GM12878 (cell line): ENCODE measurements at regions not wholly inside any gene's neighbourhood (a gene's known extent, or its start where the extent isn't known, plus 50 kb on each side); places are given as distances from the start of the nearest gene placed in this dataset.

ENCODE experiments used
- ATAC-seq: fragments of 200-7000 bp; cut with Tn5 transposase; 3 replicates; pipeline ENCODE4 v1.9.1; 2020; ENCODE audit warnings: mild to moderate bottlenecking, moderate library complexity
- BruUV-seq: library from RNA; stranded (reverse); fragments of 400-500 nt; replicated peaks from 2 replicates; lab custom pipeline; 2021; lab: Mats Ljungman, UMichigan
- CTCF ChIA-PET: fragments of 300-600 bp; sonication (Branson Sonifier 250); formaldehyde crosslinking; extraction: SDS; loops from one replicate; lab custom pipeline; 2021; ENCODE audit warnings: inconsistent platforms; lab: Yijun Ruan, JAX
- POLR2A ChIA-PET: fragments of 350-600 bp; formaldehyde crosslinking; extraction: SDS; loops from one replicate; lab custom pipeline; 2021; ENCODE audit warnings: inconsistent platforms; lab: Charles Lee
- RAD21 ChIA-PET: fragments of 300-600 bp; sonication (Branson Sonifier 250); formaldehyde crosslinking; loops from one replicate; lab custom pipeline; 2023; ENCODE audit warnings: antibody characterized with exemption; ENCODE audit not compliant: unreplicated experiment; lab: Charles Lee
- SMC1A ChIA-PET: fragments of 300-600 bp; sonication (Branson Sonifier 250); formaldehyde crosslinking; loops from one replicate; lab custom pipeline; 2023; ENCODE audit not compliant: unreplicated experiment, uncharacterized antibody; lab: Charles Lee
- DNase-seq: peaks from one replicate; pipeline ENCODE4 v3.0.0-alpha.2; 2011; ENCODE audit warnings: low read depth, low spot score
- FAIRE-seq: peaks from 3 replicates; lab custom pipeline; 2011; peaks lifted over from hg19 to GRCh38; lab: Jason Lieb, UNC
- H2AFZ ChIP-seq: 2 replicates; pipeline ENCODE4 v1.6.0; 2011; ENCODE audit warnings: low read depth, low read length, control low read depth; ENCODE audit not compliant: control insufficient read depth
- H3K27ac ChIP-seq: 2 replicates; pipeline ENCODE4 v1.5.1; 2011; ENCODE audit warnings: control low read depth; ENCODE audit not compliant: control insufficient read depth, insufficient read depth
- H3K27me3 ChIP-seq, 2 experiments: replicated peaks in 1 of 2; 2 replicates each; pipeline versions ENCODE4 v1.6.0 to v1.6.1; 2011; ENCODE audit warnings: low read length in 1 of 2; ENCODE audit not compliant: control insufficient read depth in 2 of 2, insufficient read depth in 2 of 2
- H3K36me3 ChIP-seq, 2 experiments: 2 replicates each; pipeline ENCODE4 v1.5.1; 2011; ENCODE audit warnings: low read length in 1 of 2; ENCODE audit not compliant: control insufficient read depth in 2 of 2, insufficient read depth in 2 of 2
- H3K4me1 ChIP-seq: 2 replicates; pipeline ENCODE4 v1.6.1; 2011; ENCODE audit warnings: mild to moderate bottlenecking, low read length, moderate library complexity, mixed read lengths; ENCODE audit not compliant: control insufficient read depth, insufficient read depth
- H3K4me2 ChIP-seq: 2 replicates; pipeline ENCODE4 v1.6.0; 2011; ENCODE audit warnings: control low read depth; ENCODE audit not compliant: control insufficient read depth, insufficient read depth
- H3K4me3 ChIP-seq: fragments of 200-600 bp; sonication (generic); 2 replicates; pipeline ENCODE4 v1.5.1; 2016
- H3K79me2 ChIP-seq: 2 replicates; pipeline ENCODE4 v1.6.0; 2011; ENCODE audit warnings: low read length; ENCODE audit not compliant: control insufficient read depth, insufficient read depth
- H3K9ac ChIP-seq: 2 replicates; pipeline ENCODE4 v1.8.0; 2011; ENCODE audit warnings: low read length, control low read depth, mixed read lengths; ENCODE audit not compliant: control insufficient read depth, insufficient read depth
- H3K9me3 ChIP-seq: replicated peaks from 3 replicates; pipeline ENCODE4 v1.5.1; 2011; ENCODE audit warnings: mild to moderate bottlenecking, low read length; ENCODE audit not compliant: control insufficient read depth, insufficient read depth
- H4K20me1 ChIP-seq: 2 replicates; pipeline ENCODE4 v1.6.0; 2011; ENCODE audit not compliant: control insufficient read depth, insufficient read depth
- EED ChIP-seq: sonication (generic); IDR thresholded peaks from 2 replicates; pipeline ENCODE4 v1.6.1; 2016; ENCODE audit warnings: antibody characterized with exemption, low read depth
- ESRRA ChIP-seq: IDR thresholded peaks from 2 replicates; pipeline ENCODE4 v1.6.1; 2012; ENCODE audit warnings: mild to moderate bottlenecking, low read length, improper control_type of control experiment
- IRF4 ChIP-seq: IDR thresholded peaks from 2 replicates; pipeline ENCODE4 v1.6.1; 2011; ENCODE audit warnings: low read depth, low read length
- JUND ChIP-seq: IDR thresholded peaks from 2 replicates; pipeline ENCODE4 v1.6.1; 2012; ENCODE audit warnings: low read depth, mild to moderate bottlenecking, low read length, improper control_type of control experiment, moderate library complexity
- MTA3 ChIP-seq: IDR thresholded peaks from 2 replicates; pipeline ENCODE4 v1.6.1; 2012; ENCODE audit warnings: low read length, inconsistent platforms, borderline replicate concordance
- MYB ChIP-seq: fragments of 150-350 bp; IDR thresholded peaks from 2 replicates; pipeline ENCODE4 v1.6.1; 2014; ENCODE audit warnings: mild to moderate bottlenecking, low read depth, low read length, borderline replicate concordance
- NBN ChIP-seq: fragments of 450-650 bp; IDR thresholded peaks from 2 replicates; pipeline ENCODE4 v1.6.1; 2016
- NKRF ChIP-seq: fragments of 450-650 bp; conservative IDR thresholded peaks from 2 replicates; pipeline ENCODE4 v1.6.1; 2017; ENCODE audit warnings: mild to moderate bottlenecking, moderate library complexity
- POU2F2 ChIP-seq: IDR thresholded peaks from 3 replicates; pipeline ENCODE4 v1.6.1; 2011; ENCODE audit warnings: low read depth, mild to moderate bottlenecking, low read length, borderline replicate concordance
- PRDM15 ChIP-seq: fragments of 450-650 bp; formaldehyde crosslinking; IDR thresholded peaks from 2 replicates; pipeline ENCODE4 v1.4.0; 2020; ENCODE audit warnings: mild to moderate bottlenecking, moderate library complexity
- SMAD1 ChIP-seq: fragments of 450-650 bp; IDR thresholded peaks from 2 replicates; pipeline ENCODE4 v1.6.1; 2018; ENCODE audit warnings: mild to moderate bottlenecking, low read depth; ENCODE audit not compliant: partially characterized antibody
- ZBTB11 ChIP-seq: fragments of 450-650 bp; formaldehyde crosslinking; IDR thresholded peaks from 2 replicates; pipeline ENCODE4 v1.5.0; 2022; ENCODE audit warnings: mild to moderate bottlenecking, missing genetic modification characterization
- ZNF217 ChIP-seq: fragments of 450-650 bp; IDR thresholded peaks from 2 replicates; pipeline ENCODE4 v1.6.1; 2017; ENCODE audit warnings: antibody characterized with exemption, mild to moderate bottlenecking
- ZNF24 ChIP-seq: fragments of 450-650 bp; IDR thresholded peaks from 2 replicates; pipeline ENCODE4 v1.6.1; 2017; ENCODE audit warnings: antibody characterized with exemption, mild to moderate bottlenecking
- WGBS: methylation state at CpG from one replicate; pipeline ENCODE4 v1.1.6; 2016; ENCODE audit warnings: low lambda C conversion rate; ENCODE audit not compliant: insufficient replicate concordance, insufficient coverage; ENCODE audit errors: missing lambda C conversion rate; 5-methylcytosine and 5-hydroxymethylcytosine counted together
- in situ Hi-C: fragments of 300-500 bp; cut with MboI; formaldehyde crosslinking; loops from 9 replicates; pipeline ENCODE4 v1.14.3; 2018; ENCODE audit warnings: mixed read lengths
- intact Hi-C: fragments of 100-400 bp; cut with micrococcal nuclease; formaldehyde crosslinking; loops from one replicate; pipeline ENCODE4 v1.14.2; 2022; ENCODE audit not compliant: unreplicated experiment

GRCh38 chr12:132379576-132379975 lies 50.2 kb upstream of the GALNT9 start:
- ChIA-PET RAD21 (no interaction called here), POLR2A (no interaction called here), SMC1A (no interaction called here), CTCF (interaction anchor here (1.0 kb wide), 1 partner anchor 226 kb away, joined by 4 read pairs; no protein-coding TSS in a partner anchor)
- 59% methylated on average over 24 of the region's 24 CpGs for WGBS
- no peak overlapping the region for H3K27ac ChIP-seq
- FAIRE-seq (no peak), ATAC-seq (no peak), DNase-seq (no peak)
- in situ Hi-C loops, result no loop called here
- no peaks in the 10 kb centered on the region for H3K79me2 ChIP-seq
- no TSS peak for BruUV-seq
- H3K9ac ChIP-seq, result no peak overlapping the region
- intact Hi-C loops, result no loop called here
- H3K36me3 ChIP-seq, result no peaks in the 10 kb centered on the region
- H3K27me3 ChIP-seq, result peaks cover 0 to 1% of the 10 kb centered on the region in 2 experiments; a peak in 2 of 4 replicates
- TF ChIP-seq ZNF217 (no peak), PRDM15 (CRISPR knock-in tag) (no peak), ZNF24 (no peak), EED (no peak), IRF4 (no peak), NBN (no peak), MYB (no peak), POU2F2 (no peak), ZBTB11 (CRISPR knock-in tag) (no peak), MTA3 (no peak), NKRF (no peak), JUND (no peak), ESRRA (no peak), SMAD1 (no peak)
- H3K4me1 ChIP-seq, result no peaks in the 10 kb centered on the region
- H3K4me3 ChIP-seq, result no peak overlapping the region
- H3K4me2 ChIP-seq, result no peak overlapping the region
- H3K9me3 ChIP-seq, result no peaks in the 10 kb centered on the region
- H2AFZ ChIP-seq, result no peak overlapping the region
- H4K20me1 ChIP-seq, result no peaks in the 10 kb centered on the region
